Ishikawa (cell line): ENCODE measurements at regions not wholly inside any gene's neighbourhood (a gene's known extent, or its start where the extent isn't known, plus 50 kb on each side); places are given as distances from the start of the nearest gene placed in this dataset.

Experiments
- EP300 ChIP-seq: IDR thresholded peaks from 2 replicates; pipeline ENCODE4 v1.6.1; 2012; ENCODE audit warnings: borderline replicate concordance
- MAX ChIP-seq: IDR thresholded peaks from 2 replicates; pipeline ENCODE4 v1.6.1; 2012
- TAF1 ChIP-seq: IDR thresholded peaks from 2 replicates; pipeline ENCODE4 v1.6.1; 2012; ENCODE audit warnings: low read depth, mild to moderate bottlenecking
- TEAD4 ChIP-seq: IDR thresholded peaks from 2 replicates; pipeline ENCODE4 v1.6.1; 2012
- YY1 ChIP-seq: IDR thresholded peaks from 2 replicates; pipeline ENCODE4 v1.6.1; 2012; ENCODE audit warnings: low read depth

- TF ChIP-seq TAF1 (no peak), EP300 (no peak), YY1 (no peak), MAX (no peak), TEAD4 (no peak)
These were observed 114.3 kb upstream of the JAG1 start for GRCh38 chr20:10788055-10788454.
